OCI-LY3 (cell line): ENCODE measurements at regions not wholly inside any gene's neighbourhood (a gene's known extent, or its start where the extent isn't known, plus 50 kb on each side); places are given as distances from the start of the nearest gene placed in this dataset.

Experiments used
- CTCF ChIP-seq: fragments of 200-600, 300-600 bp; sonication (generic); IDR thresholded peaks from 2 replicates; pipeline ENCODE4 v1.5.1; 2014; ENCODE audit warnings: antibody characterized with exemption, low read length, low read depth
- EZH2phosphoT487 ChIP-seq: fragments of 200-600 bp; shearing (Covaris generic); IDR thresholded peaks from 2 replicates; pipeline ENCODE4 v1.6.1; 2018; ENCODE audit warnings: antibody characterized with exemption, mixed run types, low read depth

GRCh38 chr9:81506941-81507864, 182.1 kb downstream of the TLE1 start:
- TF ChIP-seq CTCF (no peak), EZH2phosphoT487 (no peak)
